ENCODE measurements at regions not wholly inside any gene's neighbourhood (a gene's known extent, or its start where the extent isn't known, plus 50 kb on each side); places are given as distances from the start of the nearest gene placed in this dataset.

DNA sequence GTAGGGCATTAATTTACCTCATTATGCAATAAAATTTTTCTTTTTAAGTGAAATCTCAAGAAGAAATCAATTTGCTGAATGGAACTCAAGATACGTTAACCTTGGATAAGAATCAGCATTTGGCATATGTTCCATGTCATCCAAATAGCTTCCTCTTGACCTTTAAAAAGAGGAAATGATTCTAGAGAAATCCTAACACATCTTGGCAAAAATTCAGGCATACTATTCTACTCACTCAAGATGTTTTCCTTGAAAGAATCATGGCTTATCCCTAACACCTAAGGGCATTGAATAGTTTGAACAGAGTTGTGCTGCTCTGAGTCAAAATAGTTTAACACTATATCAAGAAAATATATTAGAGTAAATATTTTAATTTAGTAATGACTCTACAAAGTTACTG is 678.0 kb downstream of the EPHA4 start:
- no peak for TF ChIP-seq CTCF (IDR thresholded peaks at IDR 0.05)
- TF ChIP-seq POLR2A (IDR thresholded peaks at IDR 0.05), result no peak
- TF ChIP-seq POLR2AphosphoS5 (IDR thresholded peaks at IDR 0.05), result no peak
- TF ChIP-seq EP300 (IDR thresholded peaks at IDR 0.05), result no peak
